ENCODE measurements at regions not wholly inside any gene's neighbourhood (a gene's known extent, or its start where the extent isn't known, plus 50 kb on each side); places are given as distances from the start of the nearest gene placed in this dataset.

GRCh38 chr4:188864741-188865140, 725.5 kb downstream of the TRIML1 start:
- H3K4me3 ChIP-seq, result no peak overlapping the region
- DNase-seq (no peak), ATAC-seq (no peak)
- no peaks in the 10 kb centered on the region for H3K4me1 ChIP-seq
- H3K9me3 ChIP-seq, result no peaks in the 10 kb centered on the region
- no peak overlapping the region for H3K27ac ChIP-seq
- intact Hi-C loops (cut with DNase I), result no loop called here
- no peaks in the 10 kb centered on the region for H3K36me3 ChIP-seq
- no peaks in the 10 kb centered on the region for H3K27me3 ChIP-seq
- no peak for TF ChIP-seq CTCF (IDR thresholded peaks at IDR 0.05)

GRCh38 chr4:188867796-188868195, 728.6 kb downstream of the TRIML1 start:
- Histone ChIP-seq H3K9me3 (no peaks in the 10 kb centered on the region), H3K27me3 (no peaks in the 10 kb centered on the region), H3K27ac (no peak overlapping the region), H3K4me3 (no peak overlapping the region), H3K36me3 (no peaks in the 10 kb centered on the region), H3K4me1 (no peaks in the 10 kb centered on the region)
- intact Hi-C loops (cut with DNase I), result no loop called here
- no peak for ATAC-seq
- DNase-seq, result no peak
- no peak for TF ChIP-seq CTCF (IDR thresholded peaks at IDR 0.05)

- no peaks in the 10 kb centered on the region for H3K27me3 ChIP-seq
- H3K27ac ChIP-seq, result no peak overlapping the region
- intact Hi-C loops (cut with DNase I), result no loop called here
- H3K4me1 ChIP-seq, result no peaks in the 10 kb centered on the region
- ATAC-seq (no peak), DNase-seq (no peak)
- no peaks in the 10 kb centered on the region for H3K36me3 ChIP-seq
- no peaks in the 10 kb centered on the region for H3K9me3 ChIP-seq
- no peak for TF ChIP-seq CTCF (IDR thresholded peaks at IDR 0.05)
- H3K4me3 ChIP-seq, result no peak overlapping the region
Observed at GRCh38 chr4:188869581-188869980, 730.3 kb downstream of the TRIML1 start.

GRCh38 chr4:188872809-188873208, 733.6 kb downstream of the TRIML1 start:
- no peak overlapping the region for H3K4me3 ChIP-seq
- no peaks in the 10 kb centered on the region for H3K4me1 ChIP-seq
- H3K27ac ChIP-seq, result no peak overlapping the region
- H3K27me3 ChIP-seq, result no peaks in the 10 kb centered on the region
- ATAC-seq, result no peak
- no peak for TF ChIP-seq CTCF (IDR thresholded peaks at IDR 0.05)
- no peak for DNase-seq
- intact Hi-C loops (cut with DNase I), result no loop called here
- H3K9me3 ChIP-seq, result no peaks in the 10 kb centered on the region
- H3K36me3 ChIP-seq, result no peaks in the 10 kb centered on the region

- intact Hi-C loops (cut with DNase I), result no loop called here
- no peak for TF ChIP-seq CTCF (IDR thresholded peaks at IDR 0.05)
- Histone ChIP-seq H3K36me3 (no peaks in the 10 kb centered on the region), H3K27ac (no peak overlapping the region), H3K9me3 (no peaks in the 10 kb centered on the region), H3K4me3 (no peak overlapping the region), H3K27me3 (no peaks in the 10 kb centered on the region), H3K4me1 (no peaks in the 10 kb centered on the region)
- no peak for ATAC-seq
- DNase-seq, result no peak
Observed at GRCh38 chr4:188876881-188877280, 737.6 kb downstream of the TRIML1 start.

- intact Hi-C loops (cut with DNase I), result no loop called here
- H3K9me3 ChIP-seq, result no peaks in the 10 kb centered on the region
- TF ChIP-seq CTCF (IDR thresholded peaks at IDR 0.05), result no peak
- H3K27me3 ChIP-seq, result no peaks in the 10 kb centered on the region
- H3K27ac ChIP-seq, result no peak overlapping the region
- H3K4me1 ChIP-seq, result no peaks in the 10 kb centered on the region
- DNase-seq (no peak), ATAC-seq (no peak)
- no peaks in the 10 kb centered on the region for H3K36me3 ChIP-seq
- H3K4me3 ChIP-seq, result no peak overlapping the region
Observed at GRCh38 chr4:188879598-188879997, 740.4 kb downstream of the TRIML1 start.
